ENCODE measurements at regions not wholly inside any gene's neighbourhood (a gene's known extent, or its start where the extent isn't known, plus 50 kb on each side); places are given as distances from the start of the nearest gene placed in this dataset.
A peak's percentile ranks its signal among the peaks of the same experiment; 100 is the strongest.

DNA sequence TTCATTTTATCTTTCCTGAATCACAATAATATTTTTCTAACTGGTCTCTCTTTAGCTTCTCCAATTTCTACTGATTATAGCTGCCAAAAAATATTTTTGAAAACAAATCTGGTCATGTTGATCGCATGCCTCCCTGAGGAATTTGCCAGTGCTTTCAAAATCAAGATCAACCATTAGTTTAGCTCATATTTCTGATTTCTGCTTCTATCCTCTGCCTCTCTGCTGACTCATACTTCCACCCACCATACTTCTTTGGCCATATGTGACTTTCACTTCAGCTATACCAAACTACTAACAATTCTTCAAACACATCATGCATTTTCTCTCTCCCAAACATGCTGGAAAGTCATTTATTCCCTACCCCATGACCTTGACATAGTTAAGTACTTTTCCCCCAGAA is 636.5 kb downstream of the TLE1 start:
- no peaks in the 10 kb centered on the region for H3K79me2 ChIP-seq (ENCODE audit: control insufficient read depth, insufficient read depth, low read length)
- no peak for TF ChIP-seq EZH2 (IDR thresholded peaks at IDR 0.05; ENCODE audit: low read length)
- TF ChIP-seq, protein P1, sequence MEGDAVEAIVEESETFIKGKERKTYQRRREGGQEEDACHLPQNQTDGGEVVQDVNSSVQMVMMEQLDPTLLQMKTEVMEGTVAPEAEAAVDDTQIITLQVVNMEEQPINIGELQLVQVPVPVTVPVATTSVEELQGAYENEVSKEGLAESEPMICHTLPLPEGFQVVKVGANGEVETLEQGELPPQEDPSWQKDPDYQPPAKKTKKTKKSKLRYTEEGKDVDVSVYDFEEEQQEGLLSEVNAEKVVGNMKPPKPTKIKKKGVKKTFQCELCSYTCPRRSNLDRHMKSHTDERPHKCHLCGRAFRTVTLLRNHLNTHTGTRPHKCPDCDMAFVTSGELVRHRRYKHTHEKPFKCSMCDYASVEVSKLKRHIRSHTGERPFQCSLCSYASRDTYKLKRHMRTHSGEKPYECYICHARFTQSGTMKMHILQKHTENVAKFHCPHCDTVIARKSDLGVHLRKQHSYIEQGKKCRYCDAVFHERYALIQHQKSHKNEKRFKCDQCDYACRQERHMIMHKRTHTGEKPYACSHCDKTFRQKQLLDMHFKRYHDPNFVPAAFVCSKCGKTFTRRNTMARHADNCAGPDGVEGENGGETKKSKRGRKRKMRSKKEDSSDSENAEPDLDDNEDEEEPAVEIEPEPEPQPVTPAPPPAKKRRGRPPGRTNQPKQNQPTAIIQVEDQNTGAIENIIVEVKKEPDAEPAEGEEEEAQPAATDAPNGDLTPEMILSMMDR (optimal IDR thresholded peaks at IDR 0.05 in 1 of 3, IDR thresholded peaks at IDR 0.05 in 1 of 3, conservative IDR thresholded peaks at IDR 0.05 in 1 of 3; ENCODE audit: extremely low read depth in 1 of 3, insufficient read depth in 2 of 3, low read length in 3 of 3) = no peak
- no peaks in the 10 kb centered on the region for H3K9me1 ChIP-seq (ENCODE audit: control insufficient read depth, extremely low read depth, insufficient read depth, low read length)
- FAIRE-seq (peak; percentile 70), DNase-seq (ENCODE audit: low read depth, low spot score) (no peak)
- no peaks in the 10 kb centered on the region for H3K36me3 ChIP-seq (ENCODE audit: control insufficient read depth in 2 of 2, extremely low read depth in 1 of 2, insufficient read depth in 2 of 2, low read length in 2 of 2)
- H3K9ac ChIP-seq (ENCODE audit: control insufficient read depth, extremely low read depth, insufficient read depth, low read length) = no peak overlapping the region
- no peak overlapping the region for H3K27ac ChIP-seq (ENCODE audit: control insufficient read depth, insufficient read depth, low read length)
- H3K4me1 ChIP-seq (ENCODE audit: control insufficient read depth, extremely low read depth, insufficient read depth, low read length) = no peaks in the 10 kb centered on the region
- H3K9me3 ChIP-seq (ENCODE audit: control insufficient read depth, low read depth, low read length) = no peaks in the 10 kb centered on the region
- H3K4me3 ChIP-seq (ENCODE audit: control insufficient read depth in 2 of 3, extremely low read depth in 1 of 3, insufficient read depth in 2 of 3, low read depth in 1 of 3, low read length in 3 of 3) = no peak overlapping the region
- H3K4me2 ChIP-seq (ENCODE audit: control insufficient read depth, extremely low read depth, insufficient read depth, low read depth, low read length) = no peak overlapping the region
- no peak overlapping the region for H2AFZ ChIP-seq (ENCODE audit: control insufficient read depth, low read length)
- dilution Hi-C loops (cut with MboI; ENCODE audit: extremely low pct_ligation_motif_present, low sequenced_read_pairs) = no loop called here
- H3K27me3 ChIP-seq (ENCODE audit: control insufficient read depth, extremely low read depth, insufficient read depth, low read length) = no peaks in the 10 kb centered on the region
- no peaks in the 10 kb centered on the region for H4K20me1 ChIP-seq (ENCODE audit: control insufficient read depth, extremely low read depth, insufficient read depth, low read length)

DNA sequence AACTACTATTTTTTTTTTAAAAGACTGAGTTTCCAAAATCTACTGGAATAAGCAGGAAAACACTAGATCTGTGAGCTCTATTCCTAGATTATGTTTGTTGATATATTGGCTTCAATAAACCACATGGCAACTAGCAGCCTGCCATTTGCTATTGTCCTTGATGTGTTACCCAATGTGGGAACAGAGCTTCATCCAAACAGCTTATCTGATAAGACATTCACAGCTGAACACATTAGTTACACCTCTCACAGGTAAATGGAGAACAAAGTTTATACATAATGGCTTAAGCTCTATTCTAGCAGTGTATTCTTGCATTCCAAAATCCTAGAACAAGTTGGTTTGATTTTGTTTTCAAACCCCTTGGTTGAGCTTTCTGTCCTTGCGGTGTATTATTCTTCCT is 642.1 kb downstream of the TLE1 start:
- dilution Hi-C loops (cut with MboI; ENCODE audit: extremely low pct_ligation_motif_present, low sequenced_read_pairs) = no loop called here
- FAIRE-seq = no peak

More for the DNA sequence above, 642.1 kb downstream of the TLE1 start:
- H3K79me2 ChIP-seq (ENCODE audit: control insufficient read depth, insufficient read depth, low read length) = no peaks in the 10 kb centered on the region
- no peak overlapping the region for H3K4me2 ChIP-seq (ENCODE audit: control insufficient read depth, extremely low read depth, insufficient read depth, low read depth, low read length)
- no peak overlapping the region for H2AFZ ChIP-seq (ENCODE audit: control insufficient read depth, low read length)
- H3K9me1 ChIP-seq (ENCODE audit: control insufficient read depth, extremely low read depth, insufficient read depth, low read length) = no peaks in the 10 kb centered on the region
- no peaks in the 10 kb centered on the region for H4K20me1 ChIP-seq (ENCODE audit: control insufficient read depth, extremely low read depth, insufficient read depth, low read length)
- TF ChIP-seq EZH2 (IDR thresholded peaks at IDR 0.05; ENCODE audit: low read length) = no peak
- TF ChIP-seq, protein P1 (optimal IDR thresholded peaks at IDR 0.05 in 1 of 3, IDR thresholded peaks at IDR 0.05 in 1 of 3, conservative IDR thresholded peaks at IDR 0.05 in 1 of 3; ENCODE audit: extremely low read depth in 1 of 3, insufficient read depth in 2 of 3, low read length in 3 of 3) = no peak
- H3K9me3 ChIP-seq (ENCODE audit: control insufficient read depth, low read depth, low read length) = no peaks in the 10 kb centered on the region
- no peak overlapping the region for H3K9ac ChIP-seq (ENCODE audit: control insufficient read depth, extremely low read depth, insufficient read depth, low read length)
- DNase-seq (ENCODE audit: low read depth, low spot score) = no peak
- H3K36me3 ChIP-seq (ENCODE audit: control insufficient read depth in 2 of 2, extremely low read depth in 1 of 2, insufficient read depth in 2 of 2, low read length in 2 of 2) = no peaks in the 10 kb centered on the region
- no peak overlapping the region for H3K4me3 ChIP-seq (ENCODE audit: control insufficient read depth in 2 of 3, extremely low read depth in 1 of 3, insufficient read depth in 2 of 3, low read depth in 1 of 3, low read length in 3 of 3)
- no peak overlapping the region for H3K27ac ChIP-seq (ENCODE audit: control insufficient read depth, insufficient read depth, low read length)
- H3K4me1 ChIP-seq (ENCODE audit: control insufficient read depth, extremely low read depth, insufficient read depth, low read length) = no peaks in the 10 kb centered on the region
- H3K27me3 ChIP-seq (ENCODE audit: control insufficient read depth, extremely low read depth, insufficient read depth, low read length) = no peaks in the 10 kb centered on the region
